ENCODE measurements at regions not wholly inside any gene's neighbourhood (a gene's known extent, or its start where the extent isn't known, plus 50 kb on each side); places are given as distances from the start of the nearest gene placed in this dataset.

DNA sequence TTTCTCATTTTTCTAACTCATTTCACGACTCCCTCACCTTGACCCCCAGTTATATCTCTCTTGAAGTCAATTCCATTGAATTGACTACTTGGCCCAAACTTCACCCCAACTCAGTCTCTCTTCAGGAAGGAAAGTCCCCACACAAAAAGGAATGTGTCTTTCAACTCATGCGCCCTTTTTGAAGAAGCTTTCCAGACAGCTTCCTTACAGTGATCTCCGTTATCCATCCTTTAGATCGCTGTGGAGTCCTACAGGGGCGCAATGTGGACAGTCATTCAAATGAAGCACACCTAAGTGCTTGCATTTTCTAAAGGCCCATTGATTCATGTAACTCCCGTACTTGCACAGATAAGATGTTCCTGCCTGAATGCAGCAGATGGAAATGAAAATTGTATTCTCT lies 101.1 kb upstream of the VPREB1 start:
- TF ChIP-seq, protein P1, sequence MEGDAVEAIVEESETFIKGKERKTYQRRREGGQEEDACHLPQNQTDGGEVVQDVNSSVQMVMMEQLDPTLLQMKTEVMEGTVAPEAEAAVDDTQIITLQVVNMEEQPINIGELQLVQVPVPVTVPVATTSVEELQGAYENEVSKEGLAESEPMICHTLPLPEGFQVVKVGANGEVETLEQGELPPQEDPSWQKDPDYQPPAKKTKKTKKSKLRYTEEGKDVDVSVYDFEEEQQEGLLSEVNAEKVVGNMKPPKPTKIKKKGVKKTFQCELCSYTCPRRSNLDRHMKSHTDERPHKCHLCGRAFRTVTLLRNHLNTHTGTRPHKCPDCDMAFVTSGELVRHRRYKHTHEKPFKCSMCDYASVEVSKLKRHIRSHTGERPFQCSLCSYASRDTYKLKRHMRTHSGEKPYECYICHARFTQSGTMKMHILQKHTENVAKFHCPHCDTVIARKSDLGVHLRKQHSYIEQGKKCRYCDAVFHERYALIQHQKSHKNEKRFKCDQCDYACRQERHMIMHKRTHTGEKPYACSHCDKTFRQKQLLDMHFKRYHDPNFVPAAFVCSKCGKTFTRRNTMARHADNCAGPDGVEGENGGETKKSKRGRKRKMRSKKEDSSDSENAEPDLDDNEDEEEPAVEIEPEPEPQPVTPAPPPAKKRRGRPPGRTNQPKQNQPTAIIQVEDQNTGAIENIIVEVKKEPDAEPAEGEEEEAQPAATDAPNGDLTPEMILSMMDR (IDR thresholded peaks at IDR 0.05), result no peak
- TF ChIP-seq POLR2A (IDR thresholded peaks at IDR 0.05), result no peak
- no peak for TF ChIP-seq POLR2AphosphoS5 (IDR thresholded peaks at IDR 0.05)
